Lower leg skin (tissue), 3 donors: ENCODE measurements at regions not wholly inside any gene's neighbourhood (a gene's known extent, or its start where the extent isn't known, plus 50 kb on each side); places are given as distances from the start of the nearest gene placed in this dataset.

Experiments
- CTCF ChIP-seq, 3 donors: fragments of 450-650 bp; IDR thresholded peaks; one replicate each; pipeline ENCODE4 v1.5.1; 2016; ENCODE audit warnings: antibody characterized with exemption in 3 of 3, mild to moderate bottlenecking in 3 of 3, moderate library complexity in 2 of 3
- POLR2A ChIP-seq, 2 donors: fragments of 450-650 bp; IDR thresholded peaks; one replicate each; pipeline ENCODE4 v1.6.1; 2016 to 2017; ENCODE audit warnings: antibody characterized with exemption in 2 of 2, mild to moderate bottlenecking in 1 of 2, moderate library complexity in 1 of 2

GRCh38 chr7:113202284-113202683 is 83.9 kb upstream of the SMIM30 start:
- TF ChIP-seq POLR2A (IDR thresholded peaks at IDR 0.05), result no peak
- no peak for TF ChIP-seq CTCF (IDR thresholded peaks at IDR 0.05)
